IMR-90 (cell line): ENCODE measurements at regions not wholly inside any gene's neighbourhood (a gene's known extent, or its start where the extent isn't known, plus 50 kb on each side); places are given as distances from the start of the nearest gene placed in this dataset.

Source experiments
- ATAC-seq: fragments of 200-7000 bp; cut with Tn5 transposase; 2 replicates; pipeline ENCODE4 v1.9.1; 2020; ENCODE audit warnings: low read depth, mild to moderate bottlenecking, moderate library complexity
- BruUV-seq: library from RNA; stranded (reverse); fragments of 400-500 nt; replicated peaks from 2 replicates; lab custom pipeline; 2021; lab: Mats Ljungman, UMichigan
- CTCF ChIA-PET: fragments of 300-600 bp; formaldehyde crosslinking; extraction: SDS; loops from one replicate; lab custom pipeline; 2021; ENCODE audit warnings: antibody characterized with exemption; lab: Yijun Ruan, JAX
- POLR2A ChIA-PET: fragments of 300-600 bp; sonication (Branson Sonifier 250); formaldehyde crosslinking; loops from one replicate; lab custom pipeline; 2022; ENCODE audit warnings: antibody characterized with exemption; ENCODE audit not compliant: unreplicated experiment; lab: Charles Lee
- DNase-seq: peaks from one replicate; pipeline ENCODE4 v3.0.0; 2013
- H2AFZ ChIP-seq: replicated peaks from 2 replicates; pipeline ENCODE3; 2013; ENCODE audit warnings: low read length, mild to moderate bottlenecking; ENCODE audit not compliant: poor library complexity
- H2AK5ac ChIP-seq: 2 replicates; pipeline ENCODE4 v1.6.1; 2013; ENCODE audit warnings: low read depth, low read length, inconsistent platforms
- H2AK9ac ChIP-seq: replicated peaks from 2 replicates; pipeline ENCODE3; 2013; ENCODE audit warnings: mild to moderate bottlenecking, low read depth, low read length, moderate library complexity; ENCODE audit not compliant: poor library complexity
- H2BK120ac ChIP-seq: 2 replicates; pipeline ENCODE4 v1.6.1; 2013; ENCODE audit warnings: low read depth, low read length, inconsistent platforms
- H2BK15ac ChIP-seq: 3 replicates; pipeline ENCODE4 v1.6.1; 2013; ENCODE audit warnings: low read depth, low read length, inconsistent platforms
- H2BK20ac ChIP-seq: 2 replicates; pipeline ENCODE4 v1.6.1; 2013; ENCODE audit warnings: low read depth, mild to moderate bottlenecking, inconsistent platforms, low read length, moderate library complexity
- H2BK5ac ChIP-seq: 2 replicates; pipeline ENCODE4 v1.6.1; 2013; ENCODE audit warnings: mild to moderate bottlenecking, low read depth, low read length, inconsistent platforms; ENCODE audit not compliant: poor library complexity, severe bottlenecking
- H3K14ac ChIP-seq: replicated peaks from 2 replicates; pipeline ENCODE4 v1.6.1; 2013; ENCODE audit warnings: low read depth, low read length, inconsistent platforms
- H3K18ac ChIP-seq: 2 replicates; pipeline ENCODE4 v1.6.1; 2013; ENCODE audit warnings: low read depth, low read length, control low read depth
- H3K23ac ChIP-seq: 2 replicates; pipeline ENCODE4 v1.6.1; 2013; ENCODE audit warnings: low read depth, low read length, inconsistent platforms
- H3K27ac ChIP-seq: 2 replicates; pipeline ENCODE4 v1.5.1; 2013; ENCODE audit warnings: mild to moderate bottlenecking, control low read depth, low read length; ENCODE audit not compliant: insufficient read depth
- H3K27me3 ChIP-seq: 2 replicates; pipeline ENCODE4 v1.6.1; 2013; ENCODE audit warnings: low read length; ENCODE audit not compliant: control insufficient read depth, insufficient read depth
- H3K36me3 ChIP-seq: 2 replicates; pipeline ENCODE4 v1.6.1; 2013; ENCODE audit warnings: low read length, mixed read lengths; ENCODE audit not compliant: control insufficient read depth, insufficient read depth
- H3K4ac ChIP-seq: 2 replicates; pipeline ENCODE4 v1.6.1; 2013; ENCODE audit warnings: low read depth, low read length, inconsistent platforms
- H3K4me1 ChIP-seq: 2 replicates; pipeline ENCODE4 v1.6.1; 2013; ENCODE audit warnings: low read length, mixed read lengths; ENCODE audit not compliant: control insufficient read depth, insufficient read depth
- H3K4me2 ChIP-seq: 2 replicates; pipeline ENCODE4 v1.6.1; 2013; ENCODE audit warnings: low read depth, mild to moderate bottlenecking, control low read depth, low read length, moderate library complexity
- H3K4me3 ChIP-seq: 2 replicates; pipeline ENCODE4 v1.5.1; 2013; ENCODE audit warnings: low read depth, mild to moderate bottlenecking, control low read depth, low read length, moderate library complexity; ENCODE audit not compliant: insufficient read depth
- H3K56ac ChIP-seq: 2 replicates; pipeline ENCODE4 v1.6.1; 2013; ENCODE audit warnings: low read length, inconsistent platforms; ENCODE audit not compliant: insufficient read depth; ENCODE audit errors: extremely low read depth
- H3K79me1 ChIP-seq, 2 experiments: 2 replicates each; pipeline ENCODE4 v1.6.1; 2013; ENCODE audit warnings: low read length in 2 of 2, inconsistent platforms in 1 of 2, low read depth in 1 of 2
- H3K9ac ChIP-seq: 2 replicates; pipeline ENCODE4 v1.6.1; 2013; ENCODE audit warnings: low read depth, low read length, control low read depth
- H3K9me1 ChIP-seq: 2 replicates; pipeline ENCODE4 v1.6.1; 2013; ENCODE audit warnings: low read length, inconsistent platforms; ENCODE audit not compliant: insufficient read depth
- H3K9me3 ChIP-seq: 2 replicates; pipeline ENCODE4 v1.6.1; 2013; ENCODE audit warnings: low read length; ENCODE audit not compliant: control insufficient read depth, insufficient read depth
- H4K20me1 ChIP-seq: 2 replicates; pipeline ENCODE4 v1.6.1; 2013; ENCODE audit warnings: low read length, inconsistent platforms; ENCODE audit not compliant: insufficient read depth
- H4K5ac ChIP-seq: 2 replicates; pipeline ENCODE4 v1.6.1; 2013; ENCODE audit warnings: mild to moderate bottlenecking, low read depth, low read length, control low read depth
- H4K8ac ChIP-seq, 2 experiments: 2 replicates each; pipeline ENCODE4 v1.6.1; 2013; ENCODE audit warnings: low read depth in 2 of 2, low read length in 2 of 2, control low read depth in 1 of 2, inconsistent platforms in 1 of 2
- H4K91ac ChIP-seq: 2 replicates; pipeline ENCODE4 v1.6.1; 2013; ENCODE audit warnings: low read depth, low read length, inconsistent platforms; ENCODE audit not compliant: insufficient read depth
- BHLHE40 ChIP-seq: fragments of 150-350 bp; IDR thresholded peaks from 2 replicates; pipeline ENCODE4 v1.6.1; 2016; ENCODE audit warnings: mild to moderate bottlenecking, low read depth, low read length
- CEBPB ChIP-seq: IDR thresholded peaks from 2 replicates; pipeline ENCODE4 v1.6.1; 2012; ENCODE audit warnings: low read depth, low read length, improper control_type of control experiment
- CHD1 ChIP-seq: IDR thresholded peaks from 2 replicates; pipeline ENCODE4 v1.6.1; 2012; ENCODE audit warnings: low read depth, low read length, improper control_type of control experiment
- ELK1 ChIP-seq: fragments of 150-350 bp; IDR thresholded peaks from 2 replicates; pipeline ENCODE4 v1.6.1; 2016; ENCODE audit warnings: low read depth, mild to moderate bottlenecking, low read length, moderate library complexity, borderline replicate concordance
- FOS ChIP-seq: fragments of 150-350 bp; IDR thresholded peaks from 2 replicates; pipeline ENCODE4 v1.6.1; 2016; ENCODE audit warnings: low read depth, low read length
- MAFK ChIP-seq: IDR thresholded peaks from 2 replicates; pipeline ENCODE4 v1.6.1; 2012; ENCODE audit warnings: low read depth, low read length, improper control_type of control experiment
- MAZ ChIP-seq: IDR thresholded peaks from 2 replicates; pipeline ENCODE4 v1.6.1; 2012; ENCODE audit warnings: low read depth, mild to moderate bottlenecking, low read length, improper control_type of control experiment, moderate library complexity, borderline replicate concordance
- MXI1 ChIP-seq: IDR thresholded peaks from 2 replicates; pipeline ENCODE4 v1.6.1; 2012; ENCODE audit warnings: low read depth, mild to moderate bottlenecking, low read length, moderate library complexity, borderline replicate concordance
- NFE2L2 ChIP-seq: fragments of 150-350 bp; IDR thresholded peaks from 2 replicates; pipeline ENCODE4 v1.6.1; 2016; ENCODE audit warnings: low read depth, mild to moderate bottlenecking, low read length
- POLR2A ChIP-seq: IDR thresholded peaks from 2 replicates; pipeline ENCODE4 v1.6.1; 2012; ENCODE audit warnings: mild to moderate bottlenecking, low read depth, low read length
- RAD21 ChIP-seq: IDR thresholded peaks from 2 replicates; pipeline ENCODE4 v1.6.1; 2012; ENCODE audit warnings: low read length, improper control_type of control experiment
- RCOR1 ChIP-seq: IDR thresholded peaks from 2 replicates; pipeline ENCODE4 v1.6.1; 2012; ENCODE audit warnings: mild to moderate bottlenecking, low read length, improper control_type of control experiment; ENCODE audit not compliant: insufficient replicate concordance
- RFX5 ChIP-seq: IDR thresholded peaks from 2 replicates; pipeline ENCODE4 v1.8.0; 2012; ENCODE audit warnings: low read depth, mild to moderate bottlenecking, low read length, moderate library complexity
- SMC3 ChIP-seq: fragments of 150-350 bp; IDR thresholded peaks from 2 replicates; pipeline ENCODE4 v1.6.1; 2016; ENCODE audit warnings: low read depth, mild to moderate bottlenecking, antibody characterized with exemption, low read length, moderate library complexity
- USF2 ChIP-seq: fragments of 150-350 bp; IDR thresholded peaks from 2 replicates; pipeline ENCODE4 v1.6.1; 2017; ENCODE audit warnings: mild to moderate bottlenecking, antibody characterized with exemption, low read length, low read depth
- WGBS, 2 experiments: methylation state at CpG; one replicate each; pipeline versions ENCODE4 v1.1.5 to v1.1.7; 2013; ENCODE audit warnings: missing lambda C conversion rate in 2 of 2; ENCODE audit not compliant: insufficient read length in 1 of 2; ENCODE audit errors: extremely low coverage in 2 of 2; 5-methylcytosine and 5-hydroxymethylcytosine counted together
- dilution Hi-C: fragments of 300-500 bp; cut with HindIII; formaldehyde crosslinking; loops from one replicate; pipeline ENCODE4 v1.14.3; 2018; ENCODE audit warnings: low sequenced_read_pairs; ENCODE audit not compliant: unreplicated experiment
- in situ Hi-C: fragments of 300-500 bp; cut with MboI; formaldehyde crosslinking; loops from 3 replicates; pipeline ENCODE4 v1.14.3; 2019; ENCODE audit warnings: low sequenced_read_pairs, inconsistent platforms, mixed read lengths
- intact Hi-C: fragments of 100-400 bp; cut with micrococcal nuclease; formaldehyde crosslinking; loops from 2 replicates; pipeline ENCODE4 v1.10.0; 2022
- TF ChIP-seq, protein P1 (sequence below): conservative IDR thresholded peaks from 2 replicates; pipeline ENCODE4 v1.5.1; 2012; ENCODE audit warnings: mild to moderate bottlenecking, low read depth, low read length, improper control_type of control experiment

DNA sequence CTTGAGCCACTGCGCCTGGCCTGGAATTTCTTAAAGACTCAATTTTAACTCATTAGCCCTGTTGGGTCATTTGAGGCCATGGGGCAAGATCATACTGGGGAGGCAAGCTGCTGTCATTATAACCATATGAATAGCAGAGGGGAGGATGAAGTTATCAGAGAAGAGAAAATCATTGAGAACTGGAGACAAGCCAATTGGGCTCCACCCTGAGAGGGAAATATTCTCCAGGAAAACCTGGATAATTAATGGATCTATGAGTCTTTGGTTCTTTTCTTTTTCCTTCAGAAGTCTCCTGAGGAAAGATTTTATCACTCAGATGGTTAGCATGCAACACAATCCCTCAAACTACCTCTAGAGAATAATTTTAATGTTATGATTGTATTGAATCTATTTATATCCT lies 569.6 kb upstream of the TUSC1 start:
- no peak overlapping the region for H2AK5ac ChIP-seq
- no peaks in the 10 kb centered on the region for H3K36me3 ChIP-seq
- H3K14ac ChIP-seq = no peak overlapping the region
- no peaks in the 10 kb centered on the region for H3K9me3 ChIP-seq
- no peaks in the 10 kb centered on the region for H3K79me1 ChIP-seq
- dilution Hi-C loops (no loop called here), in situ Hi-C loops (no loop called here), intact Hi-C loops (no loop called here)
- peaks cover 5% of the 10 kb centered on the region for H3K4me1 ChIP-seq
- H3K27ac ChIP-seq = no peak overlapping the region
- no peak overlapping the region for H2BK5ac ChIP-seq
- H3K9ac ChIP-seq = no peak overlapping the region
- H3K18ac ChIP-seq = no peak overlapping the region
- DNase-seq = no peak
- no peaks in the 10 kb centered on the region; the same call in 1 of the 2 replicates for H3K9me1 ChIP-seq
- no peak overlapping the region; the same call in 2 of the 3 replicates for H2BK15ac ChIP-seq
- H4K91ac ChIP-seq = no peak overlapping the region
- WGBS, 2 experiments = no CpG with 5 or more reads among the region's 1 CpG
- H3K56ac ChIP-seq = no peak overlapping the region
- no peak overlapping the region for H2BK120ac ChIP-seq
- no peak overlapping the region for H3K23ac ChIP-seq
- TF ChIP-seq, protein P1, sequence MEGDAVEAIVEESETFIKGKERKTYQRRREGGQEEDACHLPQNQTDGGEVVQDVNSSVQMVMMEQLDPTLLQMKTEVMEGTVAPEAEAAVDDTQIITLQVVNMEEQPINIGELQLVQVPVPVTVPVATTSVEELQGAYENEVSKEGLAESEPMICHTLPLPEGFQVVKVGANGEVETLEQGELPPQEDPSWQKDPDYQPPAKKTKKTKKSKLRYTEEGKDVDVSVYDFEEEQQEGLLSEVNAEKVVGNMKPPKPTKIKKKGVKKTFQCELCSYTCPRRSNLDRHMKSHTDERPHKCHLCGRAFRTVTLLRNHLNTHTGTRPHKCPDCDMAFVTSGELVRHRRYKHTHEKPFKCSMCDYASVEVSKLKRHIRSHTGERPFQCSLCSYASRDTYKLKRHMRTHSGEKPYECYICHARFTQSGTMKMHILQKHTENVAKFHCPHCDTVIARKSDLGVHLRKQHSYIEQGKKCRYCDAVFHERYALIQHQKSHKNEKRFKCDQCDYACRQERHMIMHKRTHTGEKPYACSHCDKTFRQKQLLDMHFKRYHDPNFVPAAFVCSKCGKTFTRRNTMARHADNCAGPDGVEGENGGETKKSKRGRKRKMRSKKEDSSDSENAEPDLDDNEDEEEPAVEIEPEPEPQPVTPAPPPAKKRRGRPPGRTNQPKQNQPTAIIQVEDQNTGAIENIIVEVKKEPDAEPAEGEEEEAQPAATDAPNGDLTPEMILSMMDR = no peak
- TF ChIP-seq SMC3 (no peak), POLR2A (no peak), RCOR1 (no peak), BHLHE40 (no peak), FOS (no peak), ELK1 (no peak), CEBPB (no peak), RFX5 (no peak), CHD1 (no peak), NFE2L2 (no peak), RAD21 (no peak), MAFK (no peak), MXI1 (no peak), MAZ (no peak), USF2 (no peak)
- no peak overlapping the region for H2BK20ac ChIP-seq
- no peaks in the 10 kb centered on the region for H3K27me3 ChIP-seq
- CTCF ChIA-PET = no interaction called here
- H4K5ac ChIP-seq = no peak overlapping the region
- H2AFZ ChIP-seq = no peak overlapping the region
- H2AK9ac ChIP-seq = no peak overlapping the region
- H4K8ac ChIP-seq = no peak overlapping the region
- POLR2A ChIA-PET = no interaction called here
- no peak overlapping the region for H3K4ac ChIP-seq
- no peaks in the 10 kb centered on the region for H4K20me1 ChIP-seq
- H3K4me2 ChIP-seq = no peak overlapping the region
- no peak for ATAC-seq
- H3K4me3 ChIP-seq = no peak overlapping the region
- no TSS peak for BruUV-seq
